ENCODE measurements at regions not wholly inside any gene's neighbourhood (a gene's known extent, or its start where the extent isn't known, plus 50 kb on each side); places are given as distances from the start of the nearest gene placed in this dataset.

DNA sequence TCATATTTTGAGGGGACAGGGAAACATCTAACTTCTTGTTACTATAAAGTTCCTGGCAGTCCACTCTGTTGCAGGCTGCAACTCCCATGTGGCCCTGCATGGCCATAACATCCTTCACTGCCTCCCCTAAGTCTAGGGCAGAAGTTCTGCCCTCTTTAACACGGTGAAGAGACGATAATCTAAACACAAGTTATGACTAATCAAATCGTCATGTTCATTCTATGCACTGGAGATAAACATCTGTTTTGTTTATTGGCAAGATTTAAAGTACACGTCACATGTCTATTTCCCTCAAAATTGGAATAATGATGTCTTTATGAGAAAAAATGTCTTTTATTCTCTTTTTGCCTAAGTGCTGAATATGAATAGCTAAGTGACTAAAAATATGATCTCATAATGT, 1629.4 kb downstream of the PCDH9 start:
- TF ChIP-seq, protein P1, sequence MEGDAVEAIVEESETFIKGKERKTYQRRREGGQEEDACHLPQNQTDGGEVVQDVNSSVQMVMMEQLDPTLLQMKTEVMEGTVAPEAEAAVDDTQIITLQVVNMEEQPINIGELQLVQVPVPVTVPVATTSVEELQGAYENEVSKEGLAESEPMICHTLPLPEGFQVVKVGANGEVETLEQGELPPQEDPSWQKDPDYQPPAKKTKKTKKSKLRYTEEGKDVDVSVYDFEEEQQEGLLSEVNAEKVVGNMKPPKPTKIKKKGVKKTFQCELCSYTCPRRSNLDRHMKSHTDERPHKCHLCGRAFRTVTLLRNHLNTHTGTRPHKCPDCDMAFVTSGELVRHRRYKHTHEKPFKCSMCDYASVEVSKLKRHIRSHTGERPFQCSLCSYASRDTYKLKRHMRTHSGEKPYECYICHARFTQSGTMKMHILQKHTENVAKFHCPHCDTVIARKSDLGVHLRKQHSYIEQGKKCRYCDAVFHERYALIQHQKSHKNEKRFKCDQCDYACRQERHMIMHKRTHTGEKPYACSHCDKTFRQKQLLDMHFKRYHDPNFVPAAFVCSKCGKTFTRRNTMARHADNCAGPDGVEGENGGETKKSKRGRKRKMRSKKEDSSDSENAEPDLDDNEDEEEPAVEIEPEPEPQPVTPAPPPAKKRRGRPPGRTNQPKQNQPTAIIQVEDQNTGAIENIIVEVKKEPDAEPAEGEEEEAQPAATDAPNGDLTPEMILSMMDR (IDR thresholded peaks at IDR 0.05) = no peak
- TF ChIP-seq POLR2AphosphoS5 (IDR thresholded peaks at IDR 0.05) = no peak

Measured in esophagus muscularis mucosa (tissue), 3 donors.